ENCODE measurements at regions not wholly inside any gene's neighbourhood (a gene's known extent, or its start where the extent isn't known, plus 50 kb on each side); places are given as distances from the start of the nearest gene placed in this dataset.

DNA sequence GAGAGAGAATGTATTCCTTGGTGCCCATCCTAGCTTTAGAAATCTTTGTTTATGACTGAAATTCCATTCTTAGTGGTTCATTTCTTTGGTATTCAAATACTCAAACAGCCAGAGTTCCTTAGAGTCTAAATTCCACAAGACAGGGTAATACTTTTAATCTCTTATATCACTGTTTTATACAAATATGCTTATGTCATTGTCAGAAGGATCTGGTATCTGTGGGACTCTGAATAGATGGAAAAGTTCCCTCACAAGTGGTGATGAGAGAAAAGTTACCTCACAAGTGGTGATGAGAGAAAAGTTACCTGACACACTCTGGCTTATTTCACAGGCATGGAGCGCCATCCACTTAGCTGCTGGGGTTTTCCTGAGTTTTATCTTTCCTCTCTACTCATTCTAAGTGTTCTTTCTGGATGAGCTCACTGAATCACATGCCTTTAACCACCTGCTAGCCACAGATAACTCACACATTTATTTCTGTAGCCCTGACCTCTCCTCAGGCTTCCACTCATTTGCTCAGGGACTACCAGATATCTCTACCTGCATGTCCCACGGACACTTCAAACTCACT is 784.0 kb downstream of the SUGCT start:
- TF ChIP-seq, protein P1, sequence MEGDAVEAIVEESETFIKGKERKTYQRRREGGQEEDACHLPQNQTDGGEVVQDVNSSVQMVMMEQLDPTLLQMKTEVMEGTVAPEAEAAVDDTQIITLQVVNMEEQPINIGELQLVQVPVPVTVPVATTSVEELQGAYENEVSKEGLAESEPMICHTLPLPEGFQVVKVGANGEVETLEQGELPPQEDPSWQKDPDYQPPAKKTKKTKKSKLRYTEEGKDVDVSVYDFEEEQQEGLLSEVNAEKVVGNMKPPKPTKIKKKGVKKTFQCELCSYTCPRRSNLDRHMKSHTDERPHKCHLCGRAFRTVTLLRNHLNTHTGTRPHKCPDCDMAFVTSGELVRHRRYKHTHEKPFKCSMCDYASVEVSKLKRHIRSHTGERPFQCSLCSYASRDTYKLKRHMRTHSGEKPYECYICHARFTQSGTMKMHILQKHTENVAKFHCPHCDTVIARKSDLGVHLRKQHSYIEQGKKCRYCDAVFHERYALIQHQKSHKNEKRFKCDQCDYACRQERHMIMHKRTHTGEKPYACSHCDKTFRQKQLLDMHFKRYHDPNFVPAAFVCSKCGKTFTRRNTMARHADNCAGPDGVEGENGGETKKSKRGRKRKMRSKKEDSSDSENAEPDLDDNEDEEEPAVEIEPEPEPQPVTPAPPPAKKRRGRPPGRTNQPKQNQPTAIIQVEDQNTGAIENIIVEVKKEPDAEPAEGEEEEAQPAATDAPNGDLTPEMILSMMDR (IDR thresholded peaks at IDR 0.05): no peak
- TF ChIP-seq EZH2 (IDR thresholded peaks at IDR 0.05) (no peak), EZH2phosphoT487 (IDR thresholded peaks at IDR 0.05) (no peak)

Measured in neural progenitor cell (in vitro differentiated cells).